ENCODE measurements at regions not wholly inside any gene's neighbourhood (a gene's known extent, or its start where the extent isn't known, plus 50 kb on each side); places are given as distances from the start of the nearest gene placed in this dataset.

DNA sequence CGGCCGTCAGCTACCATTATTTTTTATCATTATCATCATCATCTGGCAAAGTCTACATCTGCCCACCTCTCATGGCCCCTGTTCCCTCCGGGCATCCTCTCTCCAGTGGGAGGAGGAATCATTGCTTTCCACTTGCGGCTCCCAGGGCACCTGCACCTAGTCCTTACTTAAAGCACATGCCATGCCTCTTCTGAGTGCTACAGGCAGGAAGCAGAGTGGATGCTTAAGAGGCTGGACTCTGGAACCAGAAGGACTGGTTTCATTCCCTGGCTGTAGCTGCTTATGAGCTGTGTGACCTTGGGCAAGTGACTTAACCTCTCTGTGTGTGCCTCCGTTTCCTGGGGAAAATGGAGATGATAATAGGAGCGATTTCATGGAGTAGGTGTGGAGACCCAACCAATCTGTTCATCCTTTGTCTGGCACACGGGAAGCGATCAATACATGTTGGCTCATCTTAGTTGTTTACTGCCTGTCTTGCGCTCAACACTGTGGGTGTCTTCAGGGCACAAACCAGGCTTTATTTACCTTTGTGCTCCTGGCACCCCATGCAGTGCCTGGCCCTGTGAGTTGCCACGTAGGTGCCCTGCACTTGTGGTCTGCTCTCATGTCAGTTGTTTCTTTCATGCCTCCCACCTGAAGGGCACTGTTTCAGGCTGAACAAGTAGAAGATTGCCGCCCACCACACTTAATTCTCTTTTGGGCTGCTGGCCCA is 317.0 kb upstream of the SULF2 start:
- no peak for DNase-seq (ENCODE audit: low read depth in 2 of 3, low spot score in 1 of 3)

DNA sequence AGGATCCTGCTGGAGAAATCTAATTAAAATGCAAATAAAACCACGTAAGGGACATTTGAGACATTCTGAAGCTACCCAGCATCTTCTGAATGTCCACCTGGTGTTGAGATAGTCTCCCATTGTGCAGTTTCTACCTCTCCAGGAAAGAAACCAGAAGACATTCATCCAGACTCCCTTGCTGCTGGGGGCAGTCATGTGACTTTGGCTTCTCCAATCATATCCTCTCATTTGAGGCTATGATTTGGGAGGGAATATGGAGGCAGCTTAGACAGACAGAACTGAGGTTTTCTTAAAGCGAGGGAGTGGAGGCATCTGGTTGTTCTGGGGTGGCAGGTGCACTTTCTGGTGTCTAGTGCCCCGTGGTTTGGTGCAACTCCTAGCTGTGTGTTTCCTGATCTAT is 315.2 kb upstream of the SULF2 start:
- no peak for DNase-seq (ENCODE audit: low read depth in 2 of 3, low spot score in 1 of 3)

DNA sequence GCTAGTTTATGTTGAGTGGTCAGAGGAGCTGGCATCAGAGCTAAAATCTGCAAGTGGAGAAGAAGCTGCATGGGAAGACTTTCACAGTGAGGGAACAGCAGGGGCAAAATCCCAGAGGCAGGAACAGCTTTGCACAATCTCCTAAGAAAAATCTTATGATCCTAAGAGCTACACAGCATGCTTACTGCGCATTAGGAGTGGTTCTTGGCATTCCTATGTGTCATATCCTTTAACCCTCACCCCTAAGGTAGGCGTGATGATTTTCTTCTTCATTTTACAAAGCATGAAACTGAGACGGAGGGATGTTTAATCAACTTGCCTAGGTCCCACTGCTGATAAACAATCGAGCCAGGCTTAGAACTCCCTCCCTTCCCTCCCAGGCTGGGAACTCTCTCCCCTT is 313.6 kb upstream of the SULF2 start:
- no peak for DNase-seq (ENCODE audit: low read depth in 2 of 3, low spot score in 1 of 3)

DNA sequence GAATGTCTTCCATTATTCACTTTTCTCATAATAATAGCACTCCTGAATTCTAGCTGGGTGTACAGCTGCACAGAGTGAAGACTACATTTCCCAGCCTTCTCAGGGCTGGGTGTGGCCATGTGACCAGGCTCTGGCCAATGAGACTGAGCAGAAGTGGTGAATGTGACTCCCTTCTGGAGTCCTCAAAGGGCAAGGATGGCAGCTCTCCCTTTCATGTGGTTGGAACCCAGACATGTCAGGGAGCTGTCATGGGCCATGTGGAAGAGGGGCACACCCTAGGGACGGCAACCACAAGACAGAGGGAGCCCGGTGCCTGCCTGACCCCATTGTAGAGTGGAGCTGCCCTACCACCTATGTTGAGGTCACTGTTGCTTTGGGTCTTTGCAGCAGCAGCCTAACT is 312.8 kb upstream of the SULF2 start:
- DNase-seq (ENCODE audit: low read depth in 2 of 3, low spot score in 1 of 3), result no peak

DNA sequence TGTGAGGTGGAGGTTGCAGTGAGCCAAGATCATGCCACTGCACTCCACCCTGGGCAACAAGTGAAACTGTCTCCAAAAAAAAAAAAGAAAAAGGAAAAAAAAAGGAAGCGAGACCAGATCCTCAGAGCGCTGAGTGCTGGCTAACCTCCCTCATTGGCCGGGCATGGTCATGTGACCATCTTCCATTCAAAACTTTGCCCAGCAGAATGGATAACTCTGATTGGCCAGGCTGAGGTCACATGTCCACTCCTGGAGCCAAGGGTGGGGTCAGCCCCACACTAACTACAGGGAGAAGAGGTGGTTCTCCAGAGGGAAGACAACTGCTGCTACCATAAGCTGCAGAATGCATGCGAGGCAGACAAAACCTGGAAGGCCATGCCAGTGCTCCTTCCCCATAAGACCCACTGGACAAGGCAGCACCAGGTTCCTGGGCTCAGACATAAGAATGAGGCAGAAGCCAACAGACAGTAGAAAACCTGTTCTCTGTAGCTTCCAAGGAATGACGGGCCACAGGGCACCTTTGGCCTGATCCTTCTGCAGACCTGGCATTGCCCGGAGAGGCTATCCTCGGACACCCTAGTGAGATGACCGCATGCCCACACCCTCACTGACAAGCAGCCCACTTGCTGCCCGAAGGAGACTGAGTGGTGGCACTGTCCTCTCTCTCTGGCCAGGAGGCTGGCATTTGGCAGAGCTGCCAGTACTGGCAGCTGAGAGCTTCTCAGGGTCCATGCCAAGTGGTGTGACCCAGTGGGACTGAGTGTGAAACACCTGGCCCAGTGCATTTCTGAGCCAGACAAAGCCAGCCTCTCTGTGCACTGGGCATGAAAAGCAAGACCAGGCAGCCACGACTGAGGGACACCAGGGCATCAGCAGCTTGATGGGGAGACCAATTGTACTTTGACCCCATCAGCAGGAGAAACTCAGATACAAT is 311.9 kb upstream of the SULF2 start:
- DNase-seq (ENCODE audit: low read depth in 2 of 3, low spot score in 1 of 3), result no peak

DNA sequence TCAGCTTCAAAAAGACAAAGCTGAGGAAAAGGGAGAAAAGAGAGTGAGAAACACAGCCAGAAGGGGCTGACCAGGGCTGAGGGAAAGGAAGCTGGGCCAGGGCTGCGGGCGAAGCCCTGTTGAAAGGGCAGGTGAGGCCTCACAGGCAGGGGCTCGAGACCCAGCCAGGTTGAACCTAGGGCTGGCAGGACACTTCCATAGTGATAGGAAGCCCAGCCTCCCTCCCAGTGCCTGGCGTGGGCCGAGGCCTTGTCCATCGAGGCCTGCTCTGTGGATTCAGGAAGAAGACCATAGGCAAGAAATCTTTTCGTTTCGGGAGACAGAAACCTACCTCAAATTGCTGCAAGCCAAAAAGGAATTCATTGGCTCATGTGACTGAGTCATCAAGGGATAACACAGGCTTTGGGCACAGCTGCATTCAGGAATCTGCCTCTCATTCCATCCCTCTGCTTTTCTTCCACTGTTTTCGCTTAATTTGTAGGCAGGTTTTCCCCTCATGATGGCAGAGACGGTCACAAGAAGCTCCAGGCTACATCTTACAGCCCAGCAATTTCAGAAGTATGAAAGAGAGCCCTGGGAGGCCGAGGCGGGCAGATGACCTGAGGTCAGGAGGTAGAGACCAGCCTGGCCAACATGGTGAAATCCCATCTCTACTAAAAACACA is 311.1 kb upstream of the SULF2 start:
- DNase-seq (ENCODE audit: low read depth in 2 of 3, low spot score in 1 of 3), result no peak

DNA sequence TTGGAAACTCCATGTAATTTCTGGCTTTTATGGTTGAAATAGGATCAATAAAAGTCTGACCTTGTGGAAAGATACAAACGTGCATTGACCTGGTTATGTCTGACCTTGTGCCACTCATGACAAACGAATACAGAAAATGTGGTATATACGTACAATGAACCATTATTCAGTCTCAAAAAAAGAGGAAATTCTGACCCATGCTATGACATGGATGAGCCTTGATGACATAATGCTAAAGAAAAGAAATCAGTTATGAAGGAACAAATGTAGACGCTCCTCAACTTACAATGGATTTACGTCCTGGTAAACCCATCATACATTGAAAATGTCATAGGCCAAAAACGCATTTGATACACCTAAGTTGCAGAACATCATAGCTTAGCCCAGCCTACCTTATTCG is 309.7 kb upstream of the SULF2 start:
- no peak for DNase-seq (ENCODE audit: low read depth in 2 of 3, low spot score in 1 of 3)

DNA sequence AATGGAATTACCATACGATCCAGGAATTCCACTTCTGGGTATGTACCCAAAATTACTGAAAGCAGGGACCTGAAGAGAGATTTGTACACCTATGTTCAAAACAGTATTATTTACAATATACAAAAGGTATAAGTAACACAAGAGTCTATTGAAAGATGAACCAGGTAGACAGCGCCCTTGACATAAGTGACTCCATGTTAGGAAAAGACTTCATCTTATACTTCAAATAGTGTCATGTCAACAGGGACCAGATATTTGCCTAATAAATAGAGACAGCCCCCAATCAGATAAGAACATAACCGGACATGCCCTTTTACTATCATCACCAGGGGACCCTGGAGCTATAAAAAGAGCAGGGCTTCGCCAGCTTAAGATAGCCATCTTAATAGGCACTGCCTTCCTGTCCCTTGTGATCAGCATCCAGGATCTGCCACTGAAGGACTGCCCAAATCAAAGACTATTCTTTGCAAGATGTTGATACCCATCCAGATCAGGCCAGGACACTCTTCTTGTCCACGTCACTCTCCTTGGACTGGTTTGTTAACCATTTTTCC is 309.0 kb upstream of the SULF2 start:
- DNase-seq (ENCODE audit: low read depth in 2 of 3, low spot score in 1 of 3), result no peak

DNA sequence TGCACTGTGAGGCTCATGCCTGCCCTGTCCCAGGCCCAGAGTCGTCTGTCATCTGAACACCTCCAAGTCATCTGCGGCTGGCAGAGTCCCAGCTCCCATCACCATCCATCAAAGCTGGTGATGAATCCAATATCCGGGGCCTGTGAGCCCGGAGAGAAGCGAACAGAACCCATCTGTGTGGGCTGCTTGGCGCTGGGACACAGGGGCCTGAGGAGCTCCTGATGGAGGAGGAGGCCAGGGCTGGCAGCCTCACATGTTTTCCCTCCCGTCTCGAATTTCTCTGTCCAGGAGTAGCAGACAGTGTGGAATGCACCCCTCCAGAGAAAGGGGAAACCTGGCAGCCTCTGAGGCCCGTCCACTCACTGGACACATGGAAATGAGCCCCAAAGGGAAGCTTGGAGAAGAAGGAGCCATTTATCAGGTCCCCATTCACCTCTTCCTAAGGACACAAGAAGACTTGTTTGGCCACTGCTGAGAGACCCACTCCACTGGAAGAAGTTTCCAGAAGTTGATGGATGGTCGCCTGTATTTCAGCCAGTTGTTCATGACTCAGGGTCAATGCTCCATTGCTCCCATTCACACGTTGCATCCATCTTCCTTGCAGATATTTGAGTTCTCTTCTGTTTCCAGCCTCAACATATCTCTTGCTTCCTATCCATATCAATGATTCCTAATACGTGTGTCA is 307.5 kb upstream of the SULF2 start:
- no peak for DNase-seq (ENCODE audit: low read depth in 2 of 3, low spot score in 1 of 3)

DNA sequence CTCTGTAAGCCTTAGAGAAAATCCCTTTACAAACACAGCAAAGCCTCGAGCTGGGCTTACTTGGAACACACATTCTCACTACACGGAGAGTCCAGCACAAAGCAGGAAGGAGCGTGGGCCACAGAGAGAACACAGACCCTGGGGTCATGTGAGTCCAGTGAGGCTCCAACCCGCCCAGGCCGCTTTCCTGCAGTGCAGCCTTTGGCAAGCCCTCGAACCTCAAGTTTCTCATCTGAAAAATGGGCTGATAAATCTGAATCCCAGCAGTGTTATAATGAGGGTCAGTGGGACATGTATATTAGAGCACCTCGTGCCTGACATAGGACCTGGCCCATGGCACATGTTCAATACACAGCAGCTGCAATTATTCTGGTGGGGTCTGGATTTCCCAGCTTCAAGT is 305.5 kb upstream of the SULF2 start:
- no peak for DNase-seq (ENCODE audit: low read depth in 2 of 3, low spot score in 1 of 3)

DNA sequence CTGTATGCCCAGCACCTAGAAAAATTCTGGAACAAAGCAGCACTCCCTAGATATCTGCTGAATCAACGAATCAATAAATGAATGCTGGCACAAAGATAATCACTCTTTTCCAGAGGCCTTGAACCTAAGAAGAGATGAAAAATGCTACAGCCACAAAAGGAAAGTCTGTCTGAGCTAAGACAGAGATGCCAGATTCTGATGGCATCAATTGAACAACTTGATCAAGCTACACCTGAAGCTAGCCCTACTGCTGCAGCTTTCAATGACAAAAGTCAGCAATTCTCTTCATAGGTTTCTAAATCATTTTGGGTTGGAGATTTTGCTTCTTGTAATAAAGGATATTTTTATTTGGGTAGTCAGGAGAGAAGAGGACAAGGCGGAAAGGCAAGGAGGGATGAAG is 305.0 kb upstream of the SULF2 start:
- no peak for DNase-seq (ENCODE audit: low read depth in 2 of 3, low spot score in 1 of 3)

DNA sequence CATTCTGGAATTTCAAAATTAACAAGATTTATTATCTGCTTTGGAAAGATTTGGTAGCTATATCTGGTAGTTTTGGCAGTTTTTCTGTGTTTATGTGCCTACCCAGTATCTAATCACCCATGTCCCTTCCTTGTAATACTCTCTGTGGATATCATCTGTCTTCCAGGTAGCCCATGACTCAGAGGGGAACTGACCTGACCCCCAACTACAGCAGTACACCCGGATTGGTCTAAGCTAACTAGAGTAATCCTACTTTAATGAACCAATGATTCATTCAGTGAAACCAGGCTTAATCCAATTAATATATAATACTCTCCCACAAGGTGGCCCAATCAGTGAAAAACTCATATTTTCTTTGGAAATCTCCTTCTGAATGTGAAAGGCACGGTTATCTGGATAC is 295.3 kb upstream of the SULF2 start:
- DNase-seq (ENCODE audit: low read depth in 2 of 3, low spot score in 1 of 3), result no peak

DNA sequence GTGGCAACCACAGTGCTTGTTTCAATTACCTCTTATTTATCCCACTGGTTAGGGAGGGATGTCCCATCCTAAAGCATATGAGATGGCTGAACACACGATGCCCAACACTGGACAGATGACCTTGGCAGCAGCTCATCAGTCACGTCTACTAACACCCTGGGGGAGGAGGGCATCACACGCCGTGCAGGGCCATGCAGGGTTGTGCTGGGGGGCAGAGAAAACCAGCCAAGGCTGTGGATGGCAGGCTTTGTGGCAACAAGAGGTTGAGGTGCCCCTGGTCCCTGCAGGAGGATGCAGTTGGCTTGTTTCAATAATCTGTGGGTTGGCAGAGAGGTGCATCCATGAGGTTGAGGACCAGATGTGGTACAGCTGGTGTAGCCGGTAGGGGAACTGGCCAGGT is 293.7 kb upstream of the SULF2 start:
- DNase-seq (ENCODE audit: low read depth in 2 of 3, low spot score in 1 of 3), result no peak

DNA sequence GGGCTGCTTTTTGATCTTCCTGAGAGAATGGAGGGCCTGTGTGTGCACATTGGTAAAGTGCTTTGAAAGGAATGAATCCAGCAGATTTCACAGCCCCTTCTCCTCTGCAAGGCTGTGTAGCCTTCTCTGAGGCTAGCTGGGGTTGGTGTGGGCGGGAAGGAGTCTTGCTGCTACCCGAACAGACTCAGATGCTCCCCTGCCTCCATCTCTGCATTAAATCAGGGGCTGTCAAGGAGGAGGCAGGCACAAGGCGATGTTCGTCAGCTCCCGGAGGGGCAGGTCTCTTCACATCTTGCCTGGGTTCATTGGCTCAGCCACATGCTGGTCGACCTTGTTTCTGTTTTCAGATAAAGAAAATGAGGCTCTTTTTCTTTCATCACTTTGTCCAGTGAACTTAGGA is 291.5 kb upstream of the SULF2 start:
- DNase-seq (ENCODE audit: low read depth in 2 of 3, low spot score in 1 of 3), result no peak

DNA sequence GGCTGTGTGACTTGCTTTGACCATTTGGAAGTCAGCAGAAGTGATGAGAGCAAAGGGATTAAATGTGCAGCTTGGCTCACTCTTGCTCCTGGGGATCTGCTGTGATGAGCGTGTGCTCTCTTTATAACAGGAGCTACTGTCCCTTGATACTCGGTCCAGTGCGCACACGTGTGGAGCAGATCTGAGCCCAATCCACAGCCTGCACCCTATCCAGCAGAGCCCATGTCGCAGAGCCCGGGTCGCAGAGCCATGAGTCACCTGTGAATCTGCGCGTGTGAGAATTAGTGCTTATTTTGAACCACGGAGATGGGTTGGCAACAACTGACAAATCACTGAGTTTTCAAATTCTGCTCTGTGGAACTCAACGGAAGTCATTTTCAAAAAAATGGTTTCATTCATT is 291.0 kb upstream of the SULF2 start:
- DNase-seq (ENCODE audit: low read depth in 2 of 3, low spot score in 1 of 3), result no peak

DNA sequence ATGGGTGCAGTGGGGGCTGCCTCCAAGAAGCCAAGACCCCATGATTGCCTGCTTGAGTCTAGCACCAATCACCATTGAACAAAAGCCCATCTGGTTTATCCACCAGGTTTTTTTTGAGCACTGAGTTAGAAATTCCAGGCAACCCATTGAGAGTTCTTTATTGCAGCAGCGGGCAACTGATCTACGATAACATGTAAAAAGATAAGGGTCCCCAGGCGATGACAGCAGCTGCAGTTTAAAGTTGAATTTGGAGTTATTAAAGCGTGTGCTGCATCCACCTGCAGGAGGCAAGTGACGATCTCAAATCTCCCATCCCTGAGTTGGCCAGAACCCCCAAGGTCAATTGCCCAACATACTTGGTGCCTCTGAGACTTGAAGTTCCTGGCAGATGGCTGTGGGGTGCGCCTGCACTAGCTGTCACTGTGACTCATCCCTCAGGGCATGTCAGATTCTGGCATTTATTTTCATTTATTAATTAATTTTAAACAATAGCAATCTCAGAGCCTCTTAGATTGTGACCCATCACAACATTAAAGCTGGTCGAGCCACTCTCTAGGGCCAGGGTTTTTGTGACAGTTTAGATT is 290.4 kb upstream of the SULF2 start:
- no peak for DNase-seq (ENCODE audit: low read depth in 2 of 3, low spot score in 1 of 3)

DNA sequence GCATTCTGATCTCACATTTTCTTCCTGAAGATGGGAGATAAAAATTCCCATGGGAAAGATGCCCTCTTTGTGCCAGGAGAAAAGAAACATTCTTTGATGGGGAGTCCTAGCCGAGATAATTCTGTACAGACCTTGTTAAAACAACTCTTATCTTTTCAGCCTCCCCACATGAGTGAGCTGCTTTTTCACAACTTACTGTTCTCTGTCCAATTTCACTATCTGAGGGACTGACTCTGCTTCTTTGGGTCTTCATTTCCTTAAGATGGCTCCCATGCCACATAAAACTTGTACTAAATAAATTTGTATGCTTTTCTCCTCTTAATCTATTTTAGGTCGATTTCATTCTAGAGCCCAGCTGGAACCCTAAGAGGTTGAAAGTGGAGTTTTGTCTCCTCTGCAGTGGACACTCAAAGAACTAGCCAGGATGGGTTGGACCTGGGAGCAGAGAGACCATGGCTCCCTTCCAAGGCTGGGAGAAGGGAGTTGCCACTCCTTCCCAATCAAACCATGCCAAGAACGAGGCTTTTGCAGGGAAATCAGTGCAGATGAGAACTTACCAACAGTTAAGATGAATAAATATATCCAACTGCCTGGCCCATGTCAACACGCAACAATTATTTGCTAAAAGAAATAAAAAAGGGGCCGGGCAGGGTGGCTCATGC is 285.8 kb upstream of the SULF2 start:
- DNase-seq (ENCODE audit: low read depth in 2 of 3, low spot score in 1 of 3), result no peak

DNA sequence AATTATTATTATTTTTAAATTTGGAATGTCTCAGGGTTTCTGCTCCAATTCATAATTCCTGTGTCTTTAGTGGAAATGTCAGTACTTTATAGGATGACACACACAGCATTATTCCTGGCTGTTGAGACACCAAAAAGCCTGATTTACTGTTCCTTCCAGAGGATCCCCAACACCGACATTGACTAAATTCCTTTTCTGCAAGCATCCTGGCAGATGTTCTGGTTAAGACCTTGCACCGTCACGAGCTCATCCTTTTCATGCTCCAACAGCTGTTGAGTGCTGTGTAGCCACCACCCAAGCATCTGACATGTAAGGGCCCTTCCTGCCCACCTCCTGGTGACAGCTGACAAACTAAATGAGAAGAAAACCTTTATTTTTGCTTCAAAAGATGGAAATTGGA is 284.3 kb upstream of the SULF2 start:
- no peak for DNase-seq (ENCODE audit: low read depth in 2 of 3, low spot score in 1 of 3)

DNA sequence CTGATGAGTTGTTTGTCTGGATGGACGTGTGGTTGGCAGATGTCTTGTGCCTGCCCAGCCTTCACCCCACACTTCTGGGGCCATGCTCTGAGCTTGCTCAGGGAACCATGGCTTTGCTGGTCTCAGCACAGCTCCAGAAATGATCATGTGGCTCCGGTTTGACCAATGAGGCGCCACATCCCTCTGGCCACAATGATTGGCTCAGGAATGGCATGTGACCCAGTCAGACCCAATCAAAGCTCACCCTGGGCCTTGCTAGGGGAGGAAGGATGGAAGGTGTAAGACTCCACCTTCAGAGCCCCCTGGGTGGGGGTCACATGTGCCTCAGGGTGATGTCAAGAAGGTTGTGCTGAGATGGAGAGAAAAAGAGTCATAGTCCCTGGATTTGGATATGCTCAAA is 281.6 kb upstream of the SULF2 start:
- no peak for DNase-seq (ENCODE audit: low read depth in 2 of 3, low spot score in 1 of 3)

DNA sequence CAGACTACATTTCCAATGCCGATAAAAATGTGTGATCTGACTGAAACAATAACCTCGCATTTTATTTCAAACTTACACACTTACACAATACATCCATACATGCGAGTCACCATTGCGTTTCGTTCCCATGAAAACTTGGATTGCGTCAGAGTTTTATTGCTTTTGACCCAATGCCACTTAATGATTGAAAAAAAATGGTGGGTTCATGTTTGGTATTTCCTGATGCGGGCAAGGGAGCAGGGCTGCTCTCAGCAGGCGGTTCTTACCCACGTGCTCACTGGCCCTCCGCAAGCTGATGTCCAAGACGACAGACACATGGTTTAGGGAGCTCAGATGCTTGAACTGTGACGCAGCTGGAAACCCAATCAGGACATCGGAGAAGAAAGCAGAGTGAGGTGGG is 281.0 kb upstream of the SULF2 start:
- DNase-seq (ENCODE audit: low read depth in 2 of 3, low spot score in 1 of 3), result no peak
